GM23338 (cell line): ENCODE measurements at regions not wholly inside any gene's neighbourhood (a gene's known extent, or its start where the extent isn't known, plus 50 kb on each side); places are given as distances from the start of the nearest gene placed in this dataset.

ENCODE experiments used
- ATAC-seq: fragments of 200-7000 bp; cut with Tn5 transposase; 3 replicates; pipeline ENCODE4 v1.9.1; 2020
- DNase-seq: peaks from one replicate; pipeline ENCODE4 v3.0.0-alpha.2; 2015; ENCODE audit warnings: low spot score
- H2AFZ ChIP-seq: fragments of 200-600 bp; sonication (generic); 2 replicates; pipeline ENCODE4 v1.8.0; 2016; ENCODE audit warnings: antibody characterized with exemption, mild to moderate bottlenecking, moderate library complexity
- H3F3A ChIP-seq: fragments of 200-600 bp; sonication (generic); replicated peaks from 2 replicates; pipeline ENCODE4 v1.8.0; 2017; ENCODE audit warnings: antibody characterized with exemption, mixed run types, low read depth
- H3K27ac ChIP-seq: fragments of 200-600 bp; sonication (generic); 2 replicates; pipeline ENCODE4 v1.6.1; 2016; ENCODE audit warnings: low read depth
- H3K27me3 ChIP-seq: fragments of 200-600 bp; sonication (generic); 2 replicates; pipeline ENCODE4 v1.8.0; 2016; ENCODE audit warnings: mild to moderate bottlenecking, mixed run types, moderate library complexity; ENCODE audit not compliant: insufficient read depth
- H3K36me3 ChIP-seq: fragments of 200-600 bp; sonication (generic); 2 replicates; pipeline ENCODE4 v1.8.0; 2016; ENCODE audit warnings: mild to moderate bottlenecking; ENCODE audit not compliant: insufficient read depth
- H3K4me1 ChIP-seq: fragments of 200-600 bp; sonication (generic); 2 replicates; pipeline ENCODE4 v1.8.0; 2016; ENCODE audit warnings: mild to moderate bottlenecking, moderate library complexity; ENCODE audit not compliant: insufficient read depth
- H3K4me2 ChIP-seq: fragments of 200-600 bp; sonication (generic); 2 replicates; pipeline ENCODE4 v1.7.1; 2017; ENCODE audit warnings: mixed run types
- H3K4me3 ChIP-seq: fragments of 200-600 bp; sonication (generic); 2 replicates; pipeline ENCODE4 v1.6.1; 2016; ENCODE audit warnings: mixed run types
- H3K79me2 ChIP-seq: fragments of 200-600 bp; sonication (generic); replicated peaks from 2 replicates; pipeline ENCODE4 v1.8.0; 2017; ENCODE audit warnings: mild to moderate bottlenecking; ENCODE audit not compliant: insufficient read depth
- H3K9me2 ChIP-seq: fragments of 200-600 bp; sonication (generic); 2 replicates; pipeline ENCODE4 v1.8.0; 2017; ENCODE audit not compliant: insufficient read depth
- H4K20me1 ChIP-seq: fragments of 200-600 bp; sonication (generic); replicated peaks from 2 replicates; pipeline ENCODE4 v1.8.0; 2017; ENCODE audit warnings: mild to moderate bottlenecking; ENCODE audit not compliant: insufficient read depth
- H3K27ac Mint-ChIP-seq: 2 replicates; pipeline ENCODE4 v1.8.0; 2020; ENCODE audit warnings: inconsistent platforms, mild to moderate bottlenecking, moderate library complexity, mixed read lengths
- H3K27me3 Mint-ChIP-seq: 3 replicates; pipeline ENCODE4 v1.8.0; 2022; ENCODE audit warnings: low read depth, mild to moderate bottlenecking, moderate library complexity, mixed read lengths, inconsistent platforms; ENCODE audit not compliant: insufficient read depth, poor library complexity
- H3K36me3 Mint-ChIP-seq: 3 replicates; pipeline ENCODE4 v1.8.0; 2021; ENCODE audit warnings: low read depth, mild to moderate bottlenecking, inconsistent platforms, moderate library complexity, mixed read lengths
- H3K4me1 Mint-ChIP-seq: 3 replicates; pipeline ENCODE4 v1.8.0; 2020; ENCODE audit warnings: mild to moderate bottlenecking, inconsistent platforms, mixed read lengths
- H3K4me3 Mint-ChIP-seq: 3 replicates; pipeline ENCODE4 v1.8.0; 2021; ENCODE audit warnings: moderate library complexity, mild to moderate bottlenecking, inconsistent platforms, mixed read lengths
- H3K9me3 Mint-ChIP-seq: 3 replicates; pipeline ENCODE4 v1.8.0; 2020; ENCODE audit warnings: moderate library complexity, mild to moderate bottlenecking, inconsistent platforms, mixed read lengths
- CREB1 ChIP-seq: fragments of 250-450 bp; sonication (Bioruptor Pico); IDR thresholded peaks from 2 replicates; pipeline ENCODE4 v1.5.0; 2020; ENCODE audit warnings: low read depth, mild to moderate bottlenecking, moderate library complexity
- EZH2phosphoT487 ChIP-seq: fragments of 200-600 bp; sonication (generic); IDR thresholded peaks from one replicate; pipeline ENCODE4 v1.8.1; 2018; ENCODE audit warnings: antibody characterized with exemption; ENCODE audit not compliant: unreplicated experiment
- JUNB ChIP-seq: IDR thresholded peaks from one replicate; pipeline ENCODE4 v1.6.1; 2016; ENCODE audit warnings: antibody characterized with exemption; ENCODE audit not compliant: unreplicated experiment
- POLR2AphosphoS5 ChIP-seq: IDR thresholded peaks from 2 replicates; pipeline ENCODE4 v1.6.1; 2016; ENCODE audit warnings: antibody characterized with exemption, low read depth
- STAT1 ChIP-seq: IDR thresholded peaks from one replicate; pipeline ENCODE4 v1.6.1; 2016; ENCODE audit warnings: antibody characterized with exemption; ENCODE audit not compliant: unreplicated experiment
- ZNF114 ChIP-seq: fragments of 250-450 bp; sonication (Bioruptor Pico); IDR thresholded peaks from 2 replicates; pipeline ENCODE4 v1.5.0; 2020; ENCODE audit warnings: mild to moderate bottlenecking, moderate library complexity
- ZNF331 ChIP-seq: fragments of 250-450 bp; sonication (Bioruptor Pico); IDR thresholded peaks from 2 replicates; pipeline ENCODE4 v1.5.0; 2020; ENCODE audit warnings: low read depth, mild to moderate bottlenecking, moderate library complexity
- TF ChIP-seq, protein P1 (sequence below): IDR thresholded peaks from one replicate; pipeline ENCODE4 v1.6.1; 2018; ENCODE audit warnings: antibody characterized with exemption; ENCODE audit not compliant: unreplicated experiment
- TF ChIP-seq, protein P2 (sequence below), 2 experiments: fragments of 200-600 bp in 1 of 2; sonication (generic) in 1 of 2; conservative IDR thresholded peaks; 2 replicates each; pipeline versions ENCODE4 v1.5.1 to v1.6.1; 2016 to 2017; ENCODE audit warnings: antibody characterized with exemption in 2 of 2, low read depth in 2 of 2, mild to moderate bottlenecking in 2 of 2, moderate library complexity in 1 of 2
- TF ChIP-seq, protein P3 (sequence below): fragments of 250-450 bp; sonication (Bioruptor Pico); IDR thresholded peaks from 2 replicates; pipeline ENCODE4 v1.5.0; 2020; ENCODE audit warnings: mild to moderate bottlenecking, moderate library complexity
- TF ChIP-seq, protein P4 (sequence below): IDR thresholded peaks from 2 replicates; pipeline ENCODE4 v1.6.1; 2016; ENCODE audit warnings: antibody characterized with exemption

DNA sequence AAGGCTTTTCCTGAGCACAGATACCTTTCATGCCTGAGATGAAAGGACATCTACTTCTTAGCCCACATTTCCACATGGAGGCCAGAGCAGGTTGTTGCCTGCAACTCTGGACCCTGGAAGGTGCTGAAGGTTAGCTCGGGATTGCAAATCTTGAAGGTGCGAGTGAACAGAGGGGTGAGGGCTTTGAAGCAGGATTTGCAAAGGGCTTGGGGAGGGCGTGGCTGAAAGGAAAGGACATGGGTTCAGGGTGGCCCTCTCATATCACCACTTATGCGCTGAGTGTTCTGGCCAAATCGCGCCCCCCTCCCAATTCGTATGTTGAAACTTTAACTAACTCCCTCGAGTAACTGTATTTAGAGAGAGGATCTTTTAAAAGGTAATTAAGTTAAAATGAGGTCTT is 501.6 kb downstream of the MIAT start (continued):
- TF ChIP-seq, protein P1, sequence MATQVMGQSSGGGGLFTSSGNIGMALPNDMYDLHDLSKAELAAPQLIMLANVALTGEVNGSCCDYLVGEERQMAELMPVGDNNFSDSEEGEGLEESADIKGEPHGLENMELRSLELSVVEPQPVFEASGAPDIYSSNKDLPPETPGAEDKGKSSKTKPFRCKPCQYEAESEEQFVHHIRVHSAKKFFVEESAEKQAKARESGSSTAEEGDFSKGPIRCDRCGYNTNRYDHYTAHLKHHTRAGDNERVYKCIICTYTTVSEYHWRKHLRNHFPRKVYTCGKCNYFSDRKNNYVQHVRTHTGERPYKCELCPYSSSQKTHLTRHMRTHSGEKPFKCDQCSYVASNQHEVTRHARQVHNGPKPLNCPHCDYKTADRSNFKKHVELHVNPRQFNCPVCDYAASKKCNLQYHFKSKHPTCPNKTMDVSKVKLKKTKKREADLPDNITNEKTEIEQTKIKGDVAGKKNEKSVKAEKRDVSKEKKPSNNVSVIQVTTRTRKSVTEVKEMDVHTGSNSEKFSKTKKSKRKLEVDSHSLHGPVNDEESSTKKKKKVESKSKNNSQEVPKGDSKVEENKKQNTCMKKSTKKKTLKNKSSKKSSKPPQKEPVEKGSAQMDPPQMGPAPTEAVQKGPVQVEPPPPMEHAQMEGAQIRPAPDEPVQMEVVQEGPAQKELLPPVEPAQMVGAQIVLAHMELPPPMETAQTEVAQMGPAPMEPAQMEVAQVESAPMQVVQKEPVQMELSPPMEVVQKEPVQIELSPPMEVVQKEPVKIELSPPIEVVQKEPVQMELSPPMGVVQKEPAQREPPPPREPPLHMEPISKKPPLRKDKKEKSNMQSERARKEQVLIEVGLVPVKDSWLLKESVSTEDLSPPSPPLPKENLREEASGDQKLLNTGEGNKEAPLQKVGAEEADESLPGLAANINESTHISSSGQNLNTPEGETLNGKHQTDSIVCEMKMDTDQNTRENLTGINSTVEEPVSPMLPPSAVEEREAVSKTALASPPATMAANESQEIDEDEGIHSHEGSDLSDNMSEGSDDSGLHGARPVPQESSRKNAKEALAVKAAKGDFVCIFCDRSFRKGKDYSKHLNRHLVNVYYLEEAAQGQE = no peak

DNA sequence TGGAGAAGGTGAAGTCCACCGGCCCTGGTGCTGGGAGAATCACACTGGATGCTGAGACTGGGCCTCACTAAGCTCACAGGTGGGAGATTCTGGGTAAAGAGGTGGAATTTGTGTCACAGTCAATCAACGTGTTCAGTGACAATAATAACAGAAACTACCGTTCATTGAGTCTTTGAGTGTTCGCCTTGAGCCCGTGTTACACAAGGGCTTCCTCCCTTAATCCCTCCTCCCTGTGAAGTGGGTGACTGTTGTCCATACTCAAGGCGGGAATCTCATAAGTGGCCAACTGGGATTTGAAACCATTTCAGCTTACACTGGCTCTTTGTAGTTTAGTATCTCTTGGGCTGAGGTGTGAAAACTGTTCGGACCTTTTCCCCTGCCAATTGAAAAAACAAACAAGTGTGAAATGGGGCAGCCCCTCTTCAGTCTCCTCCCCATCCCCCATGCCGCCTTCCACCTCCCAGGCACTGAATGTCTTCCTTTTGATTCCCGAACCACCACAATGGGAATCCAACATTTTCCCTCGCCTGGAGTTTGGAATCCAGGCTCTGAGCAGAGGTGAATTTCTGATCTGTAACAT is 502.4 kb downstream of the MIAT start:
- ATAC-seq = no peak
- Histone ChIP-seq H3K27me3 (no peaks in the 10 kb centered on the region), H3K79me2 (no peaks in the 10 kb centered on the region), H3F3A (no peaks in the 10 kb centered on the region), H3K9me2 (no peaks in the 10 kb centered on the region; the same call in 1 of the 2 replicates), H3K4me2 (no peak overlapping the region), H4K20me1 (no peaks in the 10 kb centered on the region), H3K4me3 (no peak overlapping the region), H2AFZ (peak overlapping the region; percentile 72), H3K4me1 (no peaks in the 10 kb centered on the region; the same call in 1 of the 2 replicates), H3K27ac (no peak overlapping the region), H3K36me3 (no peaks in the 10 kb centered on the region)
- no peaks in the 10 kb centered on the region for H3K9me3 Mint-ChIP-seq
- H3K27me3 Mint-ChIP-seq = peaks cover 11% of the 10 kb centered on the region
- peaks cover 18% of the 10 kb centered on the region for H3K4me1 Mint-ChIP-seq
- no peaks in the 10 kb centered on the region for H3K36me3 Mint-ChIP-seq
- H3K4me3 Mint-ChIP-seq = no peak overlapping the region
- no peak overlapping the region for H3K27ac Mint-ChIP-seq
- DNase-seq = no peak
- no peak for TF ChIP-seq CREB1 (CRISPR knock-in tag)
- TF ChIP-seq, protein P2, sequence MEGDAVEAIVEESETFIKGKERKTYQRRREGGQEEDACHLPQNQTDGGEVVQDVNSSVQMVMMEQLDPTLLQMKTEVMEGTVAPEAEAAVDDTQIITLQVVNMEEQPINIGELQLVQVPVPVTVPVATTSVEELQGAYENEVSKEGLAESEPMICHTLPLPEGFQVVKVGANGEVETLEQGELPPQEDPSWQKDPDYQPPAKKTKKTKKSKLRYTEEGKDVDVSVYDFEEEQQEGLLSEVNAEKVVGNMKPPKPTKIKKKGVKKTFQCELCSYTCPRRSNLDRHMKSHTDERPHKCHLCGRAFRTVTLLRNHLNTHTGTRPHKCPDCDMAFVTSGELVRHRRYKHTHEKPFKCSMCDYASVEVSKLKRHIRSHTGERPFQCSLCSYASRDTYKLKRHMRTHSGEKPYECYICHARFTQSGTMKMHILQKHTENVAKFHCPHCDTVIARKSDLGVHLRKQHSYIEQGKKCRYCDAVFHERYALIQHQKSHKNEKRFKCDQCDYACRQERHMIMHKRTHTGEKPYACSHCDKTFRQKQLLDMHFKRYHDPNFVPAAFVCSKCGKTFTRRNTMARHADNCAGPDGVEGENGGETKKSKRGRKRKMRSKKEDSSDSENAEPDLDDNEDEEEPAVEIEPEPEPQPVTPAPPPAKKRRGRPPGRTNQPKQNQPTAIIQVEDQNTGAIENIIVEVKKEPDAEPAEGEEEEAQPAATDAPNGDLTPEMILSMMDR (conservative IDR thresholded peaks at IDR 0.05; ENCODE audit: low read depth in 2 of 2) = no peak
- TF ChIP-seq POLR2AphosphoS5 = no peak
- TF ChIP-seq ZNF331 (CRISPR knock-in tag) = no peak
- no peak for TF ChIP-seq JUNB
- no peak for TF ChIP-seq STAT1
- TF ChIP-seq, protein P3, sequence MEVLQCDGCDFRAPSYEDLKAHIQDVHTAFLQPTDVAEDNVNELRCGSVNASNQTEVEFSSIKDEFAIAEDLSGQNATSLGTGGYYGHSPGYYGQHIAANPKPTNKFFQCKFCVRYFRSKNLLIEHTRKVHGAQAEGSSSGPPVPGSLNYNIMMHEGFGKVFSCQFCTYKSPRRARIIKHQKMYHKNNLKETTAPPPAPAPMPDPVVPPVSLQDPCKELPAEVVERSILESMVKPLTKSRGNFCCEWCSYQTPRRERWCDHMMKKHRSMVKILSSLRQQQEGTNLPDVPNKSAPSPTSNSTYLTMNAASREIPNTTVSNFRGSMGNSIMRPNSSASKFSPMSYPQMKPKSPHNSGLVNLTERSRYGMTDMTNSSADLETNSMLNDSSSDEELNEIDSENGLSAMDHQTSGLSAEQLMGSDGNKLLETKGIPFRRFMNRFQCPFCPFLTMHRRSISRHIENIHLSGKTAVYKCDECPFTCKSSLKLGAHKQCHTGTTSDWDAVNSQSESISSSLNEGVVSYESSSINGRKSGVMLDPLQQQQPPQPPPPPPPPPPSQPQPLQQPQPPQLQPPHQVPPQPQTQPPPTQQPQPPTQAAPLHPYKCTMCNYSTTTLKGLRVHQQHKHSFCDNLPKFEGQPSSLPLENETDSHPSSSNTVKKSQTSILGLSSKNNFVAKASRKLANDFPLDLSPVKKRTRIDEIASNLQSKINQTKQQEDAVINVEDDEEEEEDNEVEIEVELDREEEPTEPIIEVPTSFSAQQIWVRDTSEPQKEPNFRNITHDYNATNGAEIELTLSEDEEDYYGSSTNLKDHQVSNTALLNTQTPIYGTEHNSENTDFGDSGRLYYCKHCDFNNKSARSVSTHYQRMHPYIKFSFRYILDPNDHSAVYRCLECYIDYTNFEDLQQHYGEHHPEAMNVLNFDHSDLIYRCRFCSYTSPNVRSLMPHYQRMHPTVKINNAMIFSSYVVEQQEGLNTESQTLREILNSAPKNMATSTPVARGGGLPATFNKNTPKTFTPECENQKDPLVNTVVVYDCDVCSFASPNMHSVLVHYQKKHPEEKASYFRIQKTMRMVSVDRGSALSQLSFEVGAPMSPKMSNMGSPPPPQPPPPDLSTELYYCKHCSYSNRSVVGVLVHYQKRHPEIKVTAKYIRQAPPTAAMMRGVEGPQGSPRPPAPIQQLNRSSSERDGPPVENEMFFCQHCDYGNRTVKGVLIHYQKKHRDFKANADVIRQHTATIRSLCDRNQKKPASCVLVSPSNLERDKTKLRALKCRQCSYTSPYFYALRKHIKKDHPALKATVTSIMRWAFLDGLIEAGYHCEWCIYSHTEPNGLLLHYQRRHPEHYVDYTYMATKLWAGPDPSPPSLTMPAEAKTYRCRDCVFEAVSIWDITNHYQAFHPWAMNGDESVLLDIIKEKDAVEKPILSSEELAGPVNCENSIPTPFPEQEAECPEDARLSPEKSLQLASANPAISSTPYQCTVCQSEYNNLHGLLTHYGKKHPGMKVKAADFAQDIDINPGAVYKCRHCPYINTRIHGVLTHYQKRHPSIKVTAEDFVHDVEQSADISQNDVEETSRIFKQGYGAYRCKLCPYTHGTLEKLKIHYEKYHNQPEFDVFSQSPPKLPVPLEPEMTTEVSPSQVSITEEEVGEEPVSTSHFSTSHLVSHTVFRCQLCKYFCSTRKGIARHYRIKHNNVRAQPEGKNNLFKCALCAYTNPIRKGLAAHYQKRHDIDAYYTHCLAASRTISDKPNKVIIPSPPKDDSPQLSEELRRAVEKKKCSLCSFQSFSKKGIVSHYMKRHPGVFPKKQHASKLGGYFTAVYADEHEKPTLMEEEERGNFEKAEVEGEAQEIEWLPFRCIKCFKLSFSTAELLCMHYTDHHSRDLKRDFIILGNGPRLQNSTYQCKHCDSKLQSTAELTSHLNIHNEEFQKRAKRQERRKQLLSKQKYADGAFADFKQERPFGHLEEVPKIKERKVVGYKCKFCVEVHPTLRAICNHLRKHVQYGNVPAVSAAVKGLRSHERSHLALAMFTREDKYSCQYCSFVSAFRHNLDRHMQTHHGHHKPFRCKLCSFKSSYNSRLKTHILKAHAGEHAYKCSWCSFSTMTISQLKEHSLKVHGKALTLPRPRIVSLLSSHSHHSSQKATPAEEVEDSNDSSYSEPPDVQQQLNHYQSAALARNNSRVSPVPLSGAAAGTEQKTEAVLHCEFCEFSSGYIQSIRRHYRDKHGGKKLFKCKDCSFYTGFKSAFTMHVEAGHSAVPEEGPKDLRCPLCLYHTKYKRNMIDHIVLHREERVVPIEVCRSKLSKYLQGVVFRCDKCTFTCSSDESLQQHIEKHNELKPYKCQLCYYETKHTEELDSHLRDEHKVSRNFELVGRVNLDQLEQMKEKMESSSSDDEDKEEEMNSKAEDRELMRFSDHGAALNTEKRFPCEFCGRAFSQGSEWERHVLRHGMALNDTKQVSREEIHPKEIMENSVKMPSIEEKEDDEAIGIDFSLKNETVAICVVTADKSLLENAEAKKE (CRISPR knock-in tag) = no peak
- TF ChIP-seq, protein P4, sequence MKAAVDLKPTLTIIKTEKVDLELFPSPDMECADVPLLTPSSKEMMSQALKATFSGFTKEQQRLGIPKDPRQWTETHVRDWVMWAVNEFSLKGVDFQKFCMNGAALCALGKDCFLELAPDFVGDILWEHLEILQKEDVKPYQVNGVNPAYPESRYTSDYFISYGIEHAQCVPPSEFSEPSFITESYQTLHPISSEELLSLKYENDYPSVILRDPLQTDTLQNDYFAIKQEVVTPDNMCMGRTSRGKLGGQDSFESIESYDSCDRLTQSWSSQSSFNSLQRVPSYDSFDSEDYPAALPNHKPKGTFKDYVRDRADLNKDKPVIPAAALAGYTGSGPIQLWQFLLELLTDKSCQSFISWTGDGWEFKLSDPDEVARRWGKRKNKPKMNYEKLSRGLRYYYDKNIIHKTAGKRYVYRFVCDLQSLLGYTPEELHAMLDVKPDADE = no peak
- TF ChIP-seq ZNF114 = no peak
- no peak for TF ChIP-seq EZH2phosphoT487
